HG02970 (cell line): ENCODE measurements at regions not wholly inside any gene's neighbourhood (a gene's known extent, or its start where the extent isn't known, plus 50 kb on each side); places are given as distances from the start of the nearest gene placed in this dataset.
"Not testable (repeated sequence)": the region's sequence is repeated elsewhere in the genome, so short reads cannot be mapped to it uniquely, and the experiment has no call there.

Source experiments
- ATAC-seq: cut with Tn5 transposase; IDR thresholded peaks from one replicate; pipeline ENCODE4 v1.9.1; 2021; ENCODE audit warnings: mild to moderate bottlenecking, moderate library complexity, moderate number of reproducible peaks; ENCODE audit not compliant: unreplicated experiment, low FRiP score

DNA sequence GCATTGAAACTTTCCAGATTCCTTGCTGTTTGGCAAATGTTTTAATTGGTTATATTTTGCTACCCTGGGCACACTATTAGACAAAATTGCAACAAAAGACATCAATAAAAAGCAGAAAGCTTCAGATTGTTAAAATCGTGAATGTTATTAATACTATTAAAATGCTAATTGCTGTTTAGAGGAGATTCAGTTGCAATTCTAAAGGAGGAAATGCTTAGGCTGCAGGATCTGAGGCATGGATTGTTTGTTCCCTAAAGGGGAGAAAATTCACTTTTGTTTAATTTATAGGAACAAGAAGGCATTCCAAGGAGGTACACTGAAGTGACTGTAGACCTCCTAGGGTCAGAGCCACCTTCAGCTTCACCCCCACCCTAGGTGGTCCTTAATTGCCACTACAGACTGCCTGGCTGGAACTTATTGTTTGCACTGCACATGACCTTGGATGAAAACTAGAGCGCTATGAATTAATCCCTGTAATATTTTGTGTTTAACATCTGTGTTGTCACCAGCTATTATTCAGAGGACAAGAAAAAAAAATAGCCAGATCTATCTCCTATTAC, 1266.9 kb upstream of the ADGRL2 start:
- ATAC-seq = no peak

- no peak for ATAC-seq
These were observed 1267.6 kb upstream of the ADGRL2 start for GRCh38 chr1:80533093-80533492.

- ATAC-seq = no peak
These were observed 1269.6 kb upstream of the ADGRL2 start for GRCh38 chr1:80531182-80531581.

DNA sequence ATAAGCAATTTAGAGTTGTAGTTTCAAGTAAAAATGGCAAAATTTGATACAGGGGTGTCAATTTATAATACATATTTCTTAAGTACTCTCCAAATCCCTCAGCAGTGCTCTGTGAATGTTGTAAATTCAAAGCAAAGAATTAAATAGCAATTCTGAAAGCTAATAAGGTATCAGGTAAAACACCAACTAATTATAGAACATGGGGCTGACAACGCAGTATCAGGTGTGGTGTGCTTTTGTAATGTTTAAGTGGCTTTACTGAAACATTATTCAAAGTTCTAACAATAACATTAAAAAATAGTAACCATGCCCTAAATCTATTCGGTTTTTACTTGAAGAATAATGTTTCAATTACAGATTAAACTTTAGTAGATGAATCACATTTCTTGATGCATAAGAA, 1271.2 kb upstream of the ADGRL2 start:
- no peak for ATAC-seq

DNA sequence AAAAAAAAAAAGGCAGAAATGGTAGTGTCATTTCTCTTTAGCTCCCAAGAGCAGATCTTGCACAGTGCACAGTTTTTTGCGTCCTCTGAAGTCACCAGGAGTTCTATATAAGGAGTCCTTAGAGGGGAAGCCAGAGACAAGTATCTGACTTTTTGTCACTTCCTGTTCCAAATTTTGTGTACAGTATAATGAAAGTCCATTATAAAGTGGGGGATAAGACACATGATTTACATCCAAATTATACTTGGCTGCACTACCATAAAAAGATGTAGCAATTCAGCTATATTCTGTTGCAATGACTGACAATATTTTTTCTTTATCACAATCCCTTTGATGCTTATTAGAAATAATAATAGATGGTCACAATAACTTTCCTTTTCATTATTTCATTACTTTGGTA, 1276.9 kb upstream of the ADGRL2 start:
- ATAC-seq = no peak

DNA sequence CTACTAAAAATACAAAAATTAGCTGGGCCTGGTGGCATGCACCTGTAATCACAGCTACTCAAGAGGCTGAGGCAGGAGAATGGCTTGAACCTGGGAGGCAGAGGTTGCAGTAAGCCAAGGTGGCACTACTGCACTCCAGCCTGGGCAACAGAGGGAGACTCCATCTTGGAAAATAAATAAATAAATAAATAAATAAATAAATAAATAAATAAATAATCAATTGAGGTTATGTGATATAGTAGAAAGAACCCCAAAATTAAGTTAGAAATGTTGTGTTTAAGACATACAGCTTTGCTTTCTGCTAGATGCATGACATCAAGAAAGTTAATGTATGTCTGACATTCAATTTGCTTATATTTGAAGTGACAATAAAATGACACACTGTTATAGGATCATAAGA, 1277.7 kb upstream of the ADGRL2 start:
- not testable (repeated sequence) for ATAC-seq

GRCh38 chr1:80520949-80521348, 1279.8 kb upstream of the ADGRL2 start:
- no peak for ATAC-seq

DNA sequence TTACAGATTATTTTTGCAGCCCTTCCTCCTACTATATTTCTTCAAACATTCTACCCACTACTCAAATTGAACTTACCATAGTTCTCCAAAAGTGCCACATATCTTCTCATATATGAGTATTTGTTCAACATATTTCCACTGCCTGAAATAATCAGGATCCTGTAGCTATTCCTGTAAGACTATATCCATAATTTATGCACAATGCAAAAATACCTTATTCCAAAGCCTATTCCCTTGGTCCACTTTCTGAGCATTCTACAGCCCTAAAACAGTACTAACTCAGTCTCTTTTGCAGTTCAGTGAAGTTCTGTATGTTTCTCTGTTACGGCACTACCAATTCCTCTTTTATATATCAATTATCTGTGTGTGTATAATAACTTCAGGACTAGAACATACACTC, 1283.7 kb upstream of the ADGRL2 start:
- no peak for ATAC-seq

GRCh38 chr1:80509965-80510522, 1290.7 kb upstream of the ADGRL2 start:
- no peak for ATAC-seq

DNA sequence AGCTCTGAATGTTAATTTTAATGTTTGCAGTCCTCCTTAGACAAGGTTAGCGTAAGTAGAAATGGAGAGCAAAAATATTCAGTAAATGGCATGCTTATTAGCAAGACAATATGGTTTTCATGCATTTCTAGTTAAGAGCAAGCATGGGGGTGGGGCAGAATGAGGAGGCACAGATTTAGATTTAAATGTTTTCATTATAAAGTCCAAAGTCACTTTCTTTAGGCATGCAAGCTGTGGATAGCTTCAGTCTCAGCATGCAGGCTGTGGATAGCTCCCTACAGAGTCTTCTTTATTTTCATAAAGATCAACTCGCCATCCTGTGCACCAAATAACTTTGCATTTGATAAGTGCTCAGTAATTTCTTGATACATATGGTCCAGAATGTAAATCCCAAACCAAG, 1294.5 kb upstream of the ADGRL2 start:
- no peak for ATAC-seq

DNA sequence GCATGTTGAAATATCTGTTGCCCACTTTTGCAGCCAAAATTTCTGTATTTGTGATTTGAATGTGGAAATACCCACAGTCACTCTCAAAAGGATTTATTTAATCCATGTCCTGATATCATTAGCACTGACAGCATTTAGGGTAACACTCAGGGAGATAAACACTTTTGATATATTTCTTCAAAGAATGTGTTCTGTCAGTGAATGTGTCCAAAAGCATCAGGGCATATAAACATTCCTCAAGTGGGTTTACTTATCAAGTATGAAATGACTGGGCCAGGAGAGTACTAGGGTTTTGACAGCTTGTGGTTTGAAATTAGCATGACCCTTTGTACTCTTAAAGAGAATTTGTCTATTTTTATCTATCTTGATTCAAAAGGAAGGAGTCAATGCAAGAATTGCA, 1302.1 kb upstream of the ADGRL2 start:
- no peak for ATAC-seq

GRCh38 chr1:80495806-80496205, 1304.9 kb upstream of the ADGRL2 start:
- ATAC-seq = no peak

- no peak for ATAC-seq
These were observed 1328.6 kb upstream of the ADGRL2 start for GRCh38 chr1:80472145-80472544.

DNA sequence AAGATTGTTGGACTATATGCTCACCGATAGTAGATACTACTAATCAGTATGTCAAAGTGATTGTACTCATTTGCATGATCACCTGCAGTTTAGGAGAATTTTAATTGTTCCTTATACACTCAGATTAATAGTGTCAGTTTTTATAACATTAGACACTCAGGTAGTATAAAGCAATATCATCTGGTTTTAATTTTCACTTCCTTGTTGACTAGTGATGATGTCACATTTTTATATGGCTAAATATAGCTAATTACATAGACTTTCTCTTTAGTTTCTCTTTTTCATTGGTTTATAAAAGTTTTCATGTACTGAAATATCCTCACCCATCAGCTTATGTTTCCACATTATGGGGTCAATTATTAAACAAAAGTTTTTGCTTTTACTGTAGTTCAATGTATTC, 1332.4 kb upstream of the ADGRL2 start:
- no peak for ATAC-seq

- no peak for ATAC-seq
These were observed 1338.7 kb upstream of the ADGRL2 start for GRCh38 chr1:80462006-80462405.

DNA sequence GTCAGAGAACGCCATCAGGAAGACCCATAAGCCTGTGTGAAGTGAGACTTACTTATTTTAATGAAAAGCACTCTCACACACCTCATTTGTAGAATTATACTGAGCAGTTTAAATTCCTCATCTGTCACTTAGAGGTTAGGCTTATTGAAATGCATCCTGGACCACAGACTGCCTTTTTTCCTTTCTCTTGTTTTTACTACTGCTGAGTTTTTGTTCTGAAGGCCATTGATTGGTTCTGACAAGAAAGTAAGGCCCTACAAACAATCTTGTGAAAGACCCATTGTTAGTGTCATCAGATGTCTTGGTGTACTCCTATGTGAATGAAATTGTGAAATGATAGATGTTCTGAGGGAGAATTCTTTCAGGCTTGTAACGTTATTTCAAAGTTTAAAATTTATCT, 1343.3 kb upstream of the ADGRL2 start:
- ATAC-seq = no peak

GRCh38 chr1:80453775-80454174, 1347.0 kb upstream of the ADGRL2 start:
- no peak for ATAC-seq

- no peak for ATAC-seq
These were observed 1350.0 kb upstream of the ADGRL2 start for GRCh38 chr1:80450711-80451110.

- no peak for ATAC-seq
These were observed 1352.7 kb upstream of the ADGRL2 start for GRCh38 chr1:80448081-80448480.

DNA sequence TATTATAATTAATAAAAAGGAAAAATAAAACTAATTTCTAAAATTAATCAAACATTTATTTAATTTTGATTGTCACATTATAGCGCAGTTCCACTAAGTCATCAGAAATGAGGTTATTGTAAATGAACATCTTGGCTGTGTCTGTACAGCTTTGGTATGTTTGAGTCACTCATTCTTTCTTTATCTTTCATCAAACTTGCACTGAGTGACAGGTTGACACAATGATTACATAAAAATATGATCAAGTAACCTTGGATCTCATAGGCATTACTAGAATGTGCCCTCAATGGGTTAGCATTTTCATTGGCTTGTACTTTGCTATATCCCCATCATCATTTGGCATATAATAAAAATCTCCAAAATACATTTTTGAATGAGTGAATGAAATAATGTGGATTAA, 1353.2 kb upstream of the ADGRL2 start:
- no peak for ATAC-seq

DNA sequence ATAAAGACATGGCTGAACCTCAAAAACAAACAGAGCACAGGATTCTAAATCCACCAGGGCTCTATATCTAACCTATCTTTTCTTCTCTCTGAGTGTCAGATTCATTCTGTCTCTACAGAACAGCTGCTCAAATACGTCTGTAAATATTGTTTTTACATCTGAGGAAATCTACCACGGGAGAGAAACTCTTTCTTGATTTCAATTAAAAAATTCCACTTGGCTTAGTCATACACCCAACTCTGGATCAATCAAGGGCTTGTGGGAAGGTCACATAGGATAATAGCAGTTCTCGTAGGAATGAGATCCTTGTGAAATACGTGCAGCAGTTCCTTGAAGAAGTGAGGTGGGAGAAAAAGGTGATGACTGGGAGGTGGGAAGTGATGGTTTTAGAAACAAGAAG, 1355.7 kb upstream of the ADGRL2 start:
- no peak for ATAC-seq

DNA sequence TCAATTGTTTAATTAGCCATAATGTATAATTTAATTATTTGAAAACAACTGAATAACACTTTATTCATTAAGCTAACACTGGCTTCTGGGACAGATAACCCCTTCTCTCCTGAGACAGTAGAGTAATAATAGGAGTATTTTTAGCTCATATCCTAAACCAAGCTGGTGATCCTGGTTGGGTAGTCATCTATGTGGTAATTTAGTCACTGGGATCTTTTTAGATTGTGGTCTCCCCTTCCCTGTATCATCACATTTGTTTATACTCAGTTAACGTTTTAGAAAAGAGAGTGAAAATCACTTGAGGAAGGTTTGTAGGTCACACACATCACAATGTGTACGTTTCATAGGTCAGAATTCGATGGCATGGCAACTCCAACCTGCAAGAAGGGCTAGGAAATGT, 1356.6 kb upstream of the ADGRL2 start:
- no peak for ATAC-seq

- no peak for ATAC-seq
These were observed 1359.1 kb upstream of the ADGRL2 start for GRCh38 chr1:80441664-80442063.
